ENCODE measurements at regions not wholly inside any gene's neighbourhood (a gene's known extent, or its start where the extent isn't known, plus 50 kb on each side); places are given as distances from the start of the nearest gene placed in this dataset.

DNA sequence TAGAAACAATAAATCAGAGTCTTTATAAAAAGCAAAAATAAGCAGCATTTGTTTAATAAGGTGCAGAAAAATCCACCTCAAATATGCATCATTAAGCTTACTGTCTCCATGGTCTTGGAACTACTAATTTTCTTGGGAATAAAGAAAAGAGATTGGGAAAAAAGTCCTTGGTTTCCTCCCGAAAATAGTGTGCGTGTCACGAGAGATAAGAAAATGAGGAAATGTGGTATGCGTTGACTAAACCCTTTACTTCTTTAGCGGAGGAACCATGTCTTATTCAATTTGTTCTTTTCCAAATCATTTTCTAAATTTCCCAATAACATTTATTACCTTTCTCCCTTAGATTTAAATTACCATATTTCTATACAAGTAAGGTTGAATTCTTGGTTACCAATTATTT is 54.1 kb upstream of the HBS1L start:
- TF ChIP-seq SUZ12 (IDR thresholded peaks at IDR 0.05; ENCODE audit: extremely low read depth, insufficient read depth, insufficient read length) (no peak), YY1 (IDR thresholded peaks at IDR 0.05; ENCODE audit: insufficient read depth, insufficient read length) (no peak), ZNF274 (IDR thresholded peaks at IDR 0.05; ENCODE audit: low read depth, low read length) (no peak)

All from NT2/D1 (cell line).